ENCODE measurements at regions not wholly inside any gene's neighbourhood (a gene's known extent, or its start where the extent isn't known, plus 50 kb on each side); places are given as distances from the start of the nearest gene placed in this dataset.
"Not testable (repeated sequence)": the region's sequence is repeated elsewhere in the genome, so short reads cannot be mapped to it uniquely, and the experiment has no call there.

- TF ChIP-seq CTCF (tag by site-specific recombination; IDR thresholded peaks at IDR 0.05); ZNF416 (tag by site-specific recombination; IDR thresholded peaks at IDR 0.05); KLF8 (tag by site-specific recombination; IDR thresholded peaks at IDR 0.05); ZNF530 (tag by site-specific recombination; IDR thresholded peaks at IDR 0.05; ENCODE audit: low read depth); SP2 (tag by site-specific recombination; IDR thresholded peaks at IDR 0.05); ZNF146 (tag by site-specific recombination; IDR thresholded peaks at IDR 0.05); ZNF341 (tag by site-specific recombination; IDR thresholded peaks at IDR 0.05; ENCODE audit: low read depth); TCF7L2 (IDR thresholded peaks at IDR 0.05; ENCODE audit: borderline replicate concordance, low read depth, low read length); OSR2 (tag by site-specific recombination; IDR thresholded peaks at IDR 0.05); YY1 (tag by site-specific recombination; IDR thresholded peaks at IDR 0.05); ZBTB10 (tag by site-specific recombination; IDR thresholded peaks at IDR 0.05): not testable (repeated sequence)
- TF ChIP-seq, protein P1, sequence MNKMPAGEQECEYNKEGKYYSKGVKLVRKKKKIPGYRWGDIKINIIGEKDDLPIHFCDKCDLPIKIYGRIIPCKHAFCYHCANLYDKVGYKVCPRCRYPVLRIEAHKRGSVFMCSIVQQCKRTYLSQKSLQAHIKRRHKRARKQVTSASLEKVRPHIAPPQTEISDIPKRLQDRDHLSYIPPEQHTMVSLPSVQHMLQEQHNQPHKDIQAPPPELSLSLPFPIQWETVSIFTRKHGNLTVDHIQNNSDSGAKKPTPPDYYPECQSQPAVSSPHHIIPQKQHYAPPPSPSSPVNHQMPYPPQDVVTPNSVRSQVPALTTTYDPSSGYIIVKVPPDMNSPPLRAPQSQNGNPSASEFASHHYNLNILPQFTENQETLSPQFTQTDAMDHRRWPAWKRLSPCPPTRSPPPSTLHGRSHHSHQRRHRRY (tag by site-specific recombination; IDR thresholded peaks at IDR 0.05) = not testable (repeated sequence)
Measured at GRCh38 chr1:66481215-66481614, 52.7 kb upstream of the SGIP1 start.
